Sigmoid colon (tissue), 6 donors: ENCODE measurements at regions not wholly inside any gene's neighbourhood (a gene's known extent, or its start where the extent isn't known, plus 50 kb on each side); places are given as distances from the start of the nearest gene placed in this dataset.

Source experiments
- DNase-seq: peaks from one replicate; pipeline ENCODE4 v3.0.0-alpha.2; 2019
- H3K27ac ChIP-seq, 4 donors: fragments of 200-600 bp; sonication (generic); one replicate each; pipeline ENCODE4 v1.5.1; 2016 to 2019; ENCODE audit warnings: mild to moderate bottlenecking in 1 of 4
- H3K27me3 ChIP-seq, 3 donors: fragments of 200-600 bp; sonication (generic); one replicate each; pipeline ENCODE4 v1.5.1; 2019; ENCODE audit warnings: mild to moderate bottlenecking in 1 of 3
- H3K36me3 ChIP-seq, 4 donors: fragments of 200-600 bp; sonication (generic); one replicate each; pipeline ENCODE4 v1.5.1; 2016 to 2019
- H3K4me1 ChIP-seq, 4 donors: fragments of 200-600 bp; sonication (generic); one replicate each; pipeline ENCODE4 v1.5.1; 2017 to 2019
- H3K4me3 ChIP-seq, 4 donors: fragments of 200-600 bp; sonication (generic); one replicate each; pipeline ENCODE4 v1.5.1; 2017 to 2019; ENCODE audit warnings: mild to moderate bottlenecking in 2 of 4, moderate library complexity in 1 of 4
- H3K9me3 ChIP-seq, 4 donors: fragments of 200-600 bp in 3 of 4; sonication (generic) in 3 of 4; one replicate each; pipeline versions ENCODE4 v1.5.1 to v1.6.1; 2013 to 2019
- EP300 ChIP-seq, 4 donors: sonication (generic); formaldehyde crosslinking; IDR thresholded peaks; one replicate each; pipeline ENCODE4 v1.6.1; 2017; ENCODE audit warnings: antibody characterized with exemption in 4 of 4
- POLR2A ChIP-seq, 2 donors: fragments of 450-650 bp; IDR thresholded peaks; one replicate each; pipeline ENCODE4 v1.6.1; 2016; ENCODE audit warnings: antibody characterized with exemption in 2 of 2, mild to moderate bottlenecking in 2 of 2, moderate library complexity in 2 of 2
- POLR2AphosphoS5 ChIP-seq, 4 donors: sonication (generic); formaldehyde crosslinking; IDR thresholded peaks; one replicate each; pipeline ENCODE4 v1.6.1; 2017; ENCODE audit warnings: antibody characterized with exemption in 4 of 4
- WGBS, 2 donors: extraction: QIAGEN DNeasy Blood & Tissue Kit; methylation state at CpG; one replicate each; pipeline ENCODE4 v1.1.7; 2013; 5-methylcytosine and 5-hydroxymethylcytosine counted together
- intact Hi-C: fragments of 100-400 bp; cut with DNase I; formaldehyde crosslinking; loops from one replicate; pipeline ENCODE4 v1.15.1; 2023
- TF ChIP-seq, protein P1 (sequence below), 4 experiments: fragments of 450-650 bp in 3 of 4; fragments of 200-600 bp in 1 of 4; IDR thresholded peaks; one replicate each; pipeline ENCODE4 v1.5.1; 2016 to 2019; ENCODE audit warnings: antibody characterized with exemption in 4 of 4, mild to moderate bottlenecking in 3 of 4, moderate library complexity in 2 of 4
- donor health status: healthy with polysubstance abuse.
- donor health status: healthy.

DNA sequence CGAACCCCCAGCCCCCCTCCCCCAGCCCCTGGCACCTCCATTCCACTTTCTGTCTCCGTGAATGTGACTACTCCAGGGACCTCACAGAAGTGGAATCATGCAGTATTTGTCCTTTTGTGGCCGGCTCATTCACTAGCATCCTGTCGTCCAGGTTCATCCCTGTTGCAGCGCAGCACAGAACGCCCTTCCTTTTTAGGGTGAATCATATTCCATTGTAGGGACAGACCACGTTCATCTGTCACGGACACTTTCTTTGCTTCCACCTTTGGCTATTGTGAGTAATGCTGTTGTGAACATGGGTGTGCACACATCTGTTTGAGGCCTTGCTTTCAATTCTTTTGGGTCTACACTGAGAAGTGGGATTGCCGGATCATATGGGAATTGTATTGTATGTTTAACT, 148.9 kb upstream of the IQSEC1 start:
- no peak overlapping the region for H3K27ac ChIP-seq
- no peaks in the 10 kb centered on the region for H3K27me3 ChIP-seq
- no peaks in the 10 kb centered on the region for H3K4me1 ChIP-seq
- TF ChIP-seq POLR2A (IDR thresholded peaks at IDR 0.05) (no peak), EP300 (IDR thresholded peaks at IDR 0.05) (no peak), POLR2AphosphoS5 (IDR thresholded peaks at IDR 0.05) (no peak)
- TF ChIP-seq, protein P1, sequence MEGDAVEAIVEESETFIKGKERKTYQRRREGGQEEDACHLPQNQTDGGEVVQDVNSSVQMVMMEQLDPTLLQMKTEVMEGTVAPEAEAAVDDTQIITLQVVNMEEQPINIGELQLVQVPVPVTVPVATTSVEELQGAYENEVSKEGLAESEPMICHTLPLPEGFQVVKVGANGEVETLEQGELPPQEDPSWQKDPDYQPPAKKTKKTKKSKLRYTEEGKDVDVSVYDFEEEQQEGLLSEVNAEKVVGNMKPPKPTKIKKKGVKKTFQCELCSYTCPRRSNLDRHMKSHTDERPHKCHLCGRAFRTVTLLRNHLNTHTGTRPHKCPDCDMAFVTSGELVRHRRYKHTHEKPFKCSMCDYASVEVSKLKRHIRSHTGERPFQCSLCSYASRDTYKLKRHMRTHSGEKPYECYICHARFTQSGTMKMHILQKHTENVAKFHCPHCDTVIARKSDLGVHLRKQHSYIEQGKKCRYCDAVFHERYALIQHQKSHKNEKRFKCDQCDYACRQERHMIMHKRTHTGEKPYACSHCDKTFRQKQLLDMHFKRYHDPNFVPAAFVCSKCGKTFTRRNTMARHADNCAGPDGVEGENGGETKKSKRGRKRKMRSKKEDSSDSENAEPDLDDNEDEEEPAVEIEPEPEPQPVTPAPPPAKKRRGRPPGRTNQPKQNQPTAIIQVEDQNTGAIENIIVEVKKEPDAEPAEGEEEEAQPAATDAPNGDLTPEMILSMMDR (IDR thresholded peaks at IDR 0.05) = no peak
- intact Hi-C loops = no loop called here
- no peak for DNase-seq
- H3K36me3 ChIP-seq = no peaks in the 10 kb centered on the region
- H3K4me3 ChIP-seq = no peak overlapping the region
- H3K9me3 ChIP-seq = no peaks in the 10 kb centered on the region
- 77 to 84% methylated on average over 9 of the region's 9 CpGs for WGBS, 2 donors

DNA sequence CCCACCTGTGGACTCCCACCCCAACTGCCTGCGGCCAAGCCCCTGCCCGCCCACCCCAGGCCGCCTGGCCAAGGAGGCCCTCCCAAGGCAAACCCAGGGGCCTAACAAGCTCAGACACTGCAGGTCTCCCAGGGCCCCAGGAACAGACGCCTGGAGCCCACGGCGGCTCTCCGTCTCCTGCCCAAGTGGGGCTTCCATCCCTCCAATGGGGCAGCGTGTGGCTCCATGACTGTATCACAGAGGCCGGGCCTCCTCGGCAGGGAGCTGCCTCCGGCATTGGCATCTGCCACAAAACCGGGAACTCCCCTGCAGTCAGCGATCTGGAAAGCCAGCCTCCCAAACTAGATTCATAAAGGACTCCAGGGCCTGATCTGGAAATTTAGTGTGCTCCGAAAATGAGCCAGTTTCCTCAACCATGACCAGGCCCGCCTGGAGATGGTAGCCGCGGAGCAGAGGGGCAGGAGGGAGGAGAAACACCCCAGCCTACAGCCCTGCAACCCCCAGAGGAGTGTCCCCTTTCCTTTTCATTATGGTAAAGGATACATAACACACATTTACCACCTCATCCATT, 148.3 kb upstream of the IQSEC1 start:
- Histone ChIP-seq H3K4me1 (no peaks in the 10 kb centered on the region), H3K27me3 (no peaks in the 10 kb centered on the region), H3K27ac (no peak overlapping the region), H3K9me3 (no peaks in the 10 kb centered on the region), H3K4me3 (no peak overlapping the region), H3K36me3 (no peaks in the 10 kb centered on the region)
- WGBS, 2 donors = 88 to 91% methylated on average over 17 of the region's 17 CpGs
- no peak for DNase-seq
- TF ChIP-seq, protein P1 (IDR thresholded peaks at IDR 0.05) = no peak
- TF ChIP-seq POLR2A (IDR thresholded peaks at IDR 0.05) (no peak), POLR2AphosphoS5 (IDR thresholded peaks at IDR 0.05) (no peak), EP300 (IDR thresholded peaks at IDR 0.05) (no peak)
- intact Hi-C loops = no loop called here

DNA sequence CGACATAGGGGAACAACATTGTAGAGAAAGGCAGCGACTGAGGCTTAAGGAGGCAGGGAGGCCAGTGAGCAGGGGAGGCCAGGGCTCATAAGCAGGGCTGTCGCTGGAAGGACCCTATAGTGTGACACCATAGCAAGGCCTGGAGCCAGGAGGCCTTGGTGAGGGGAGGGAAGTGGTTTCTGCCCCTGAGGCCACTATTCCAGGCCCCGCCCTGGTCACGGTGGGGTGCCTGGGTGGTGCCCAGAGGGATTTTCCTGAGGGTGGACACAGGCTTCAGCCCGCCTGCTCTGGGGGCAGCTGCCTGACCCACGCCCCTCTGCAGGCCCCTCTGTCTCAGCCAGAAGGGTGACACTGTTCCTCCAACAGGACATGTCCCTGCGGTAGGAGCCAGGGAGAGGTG, 147.8 kb upstream of the IQSEC1 start:
- DNase-seq = no peak

DNA sequence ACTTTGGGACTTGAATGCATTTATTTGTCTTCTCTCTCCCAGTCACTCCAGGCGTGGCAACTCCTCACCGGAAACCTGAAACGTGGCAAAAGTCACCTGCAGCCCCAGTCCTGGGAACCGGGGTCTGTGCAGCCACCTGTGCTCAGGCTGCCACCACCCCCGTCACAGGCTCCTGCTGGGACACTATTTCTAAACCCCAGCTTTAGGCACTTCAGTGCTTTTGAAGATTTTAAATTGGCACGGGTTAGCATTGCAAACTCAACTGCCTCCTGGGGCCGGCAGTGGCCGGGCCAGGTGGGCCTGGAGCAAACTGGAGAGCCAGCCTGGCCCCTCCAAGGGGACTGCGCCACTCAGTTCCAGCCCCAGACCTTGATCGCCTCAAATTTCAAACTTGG, 146.7 kb upstream of the IQSEC1 start:
- Histone ChIP-seq H3K9me3 (no peaks in the 10 kb centered on the region), H3K4me3 (no peak overlapping the region), H3K27ac (no peak overlapping the region), H3K4me1 (no peaks in the 10 kb centered on the region), H3K36me3 (no peaks in the 10 kb centered on the region), H3K27me3 (no peaks in the 10 kb centered on the region)
- TF ChIP-seq, protein P1 (IDR thresholded peaks at IDR 0.05) = no peak
- TF ChIP-seq EP300 (IDR thresholded peaks at IDR 0.05) (no peak), POLR2AphosphoS5 (IDR thresholded peaks at IDR 0.05) (no peak), POLR2A (IDR thresholded peaks at IDR 0.05) (no peak)
- WGBS, 2 donors = 71 to 87% methylated on average over 10 of the region's 10 CpGs
- DNase-seq = no peak
- intact Hi-C loops = no loop called here

More for the DNA sequence above, 147.8 kb upstream of the IQSEC1 start:
- no peaks in the 10 kb centered on the region for H3K27me3 ChIP-seq
- no peak overlapping the region for H3K27ac ChIP-seq
- 71 to 83% methylated on average over 8 of the region's 8 CpGs for WGBS, 2 donors
- H3K4me3 ChIP-seq = no peak overlapping the region
- H3K4me1 ChIP-seq = no peaks in the 10 kb centered on the region
- TF ChIP-seq, protein P1 (IDR thresholded peaks at IDR 0.05) = no peak
- no peak for TF ChIP-seq EP300 (IDR thresholded peaks at IDR 0.05)
- TF ChIP-seq POLR2AphosphoS5 (IDR thresholded peaks at IDR 0.05) = no peak
- TF ChIP-seq POLR2A (IDR thresholded peaks at IDR 0.05) = no peak
- no peaks in the 10 kb centered on the region for H3K36me3 ChIP-seq
- H3K9me3 ChIP-seq = no peaks in the 10 kb centered on the region
- intact Hi-C loops = no loop called here
